ENCODE measurements at regions not wholly inside any gene's neighbourhood (a gene's known extent, or its start where the extent isn't known, plus 50 kb on each side); places are given as distances from the start of the nearest gene placed in this dataset.

- Histone ChIP-seq H3K27ac (ENCODE audit: extremely low read depth, low read depth, low read length) (no peak overlapping the region), H3K4me1 (ENCODE audit: control insufficient read depth, insufficient read depth, low read length) (no peaks in the 10 kb centered on the region), H3K36me3 (ENCODE audit: control insufficient read depth in 2 of 2, insufficient read depth in 1 of 2, low read length in 2 of 2) (no peaks in the 10 kb centered on the region), H3K9me3 (ENCODE audit: control insufficient read depth, insufficient read depth, low read depth, low read length) (no peaks in the 10 kb centered on the region), H3K4me3 (ENCODE audit: low read depth, low read length) (no peak overlapping the region)
- POLR2A ChIA-PET, result no interaction called here
- CTCF ChIA-PET, result no interaction called here
- TF ChIP-seq ZNF302 (tag by site-specific recombination; IDR thresholded peaks at IDR 0.05; ENCODE audit: low read depth) (no peak), ZNF148 (tag by site-specific recombination; IDR thresholded peaks at IDR 0.05; ENCODE audit: borderline replicate concordance) (no peak), ZNF830 (tag by site-specific recombination; IDR thresholded peaks at IDR 0.05; ENCODE audit: low read depth) (no peak)
Measured at GRCh38 chr3:164521139-164521538, 557.2 kb downstream of the SI start.

- H3K36me3 ChIP-seq (ENCODE audit: control insufficient read depth in 2 of 2, insufficient read depth in 1 of 2, low read length in 2 of 2), result no peaks in the 10 kb centered on the region
- H3K9me3 ChIP-seq (ENCODE audit: control insufficient read depth, insufficient read depth, low read depth, low read length), result no peaks in the 10 kb centered on the region
- ChIA-PET POLR2A (no interaction called here), CTCF (no interaction called here)
- no peak overlapping the region for H3K4me3 ChIP-seq (ENCODE audit: low read depth, low read length)
- no peak for TF ChIP-seq PRDM2 (tag by site-specific recombination; IDR thresholded peaks at IDR 0.05; ENCODE audit: borderline replicate concordance)
- no peak for TF ChIP-seq ZFP3 (tag by site-specific recombination; IDR thresholded peaks at IDR 0.05; ENCODE audit: low read depth)
- TF ChIP-seq ZNF37A (tag by site-specific recombination; IDR thresholded peaks at IDR 0.05), result no peak
- no peak for TF ChIP-seq ZNF548 (tag by site-specific recombination; IDR thresholded peaks at IDR 0.05)
- TF ChIP-seq YY1 (tag by site-specific recombination; IDR thresholded peaks at IDR 0.05), result no peak
- TF ChIP-seq ZNF791 (tag by site-specific recombination; IDR thresholded peaks at IDR 0.05), result no peak
- no peak for TF ChIP-seq SP2 (tag by site-specific recombination; IDR thresholded peaks at IDR 0.05)
- no peak for TF ChIP-seq ZNF664 (tag by site-specific recombination; IDR thresholded peaks at IDR 0.05)
- no peak for TF ChIP-seq ZNF211 (tag by site-specific recombination; IDR thresholded peaks at IDR 0.05; ENCODE audit: low read depth)
- TF ChIP-seq ZNF561 (tag by site-specific recombination; IDR thresholded peaks at IDR 0.05; ENCODE audit: borderline replicate concordance), result no peak
- no peak for TF ChIP-seq ZNF391 (tag by site-specific recombination; IDR thresholded peaks at IDR 0.05; ENCODE audit: borderline replicate concordance, low read depth)
- TF ChIP-seq ZNF214 (tag by site-specific recombination; IDR thresholded peaks at IDR 0.05; ENCODE audit: borderline replicate concordance), result no peak
- no peak for TF ChIP-seq ZNF792 (tag by site-specific recombination; IDR thresholded peaks at IDR 0.05)
- TF ChIP-seq SETDB1 (IDR thresholded peaks at IDR 0.05; ENCODE audit: insufficient read length, low read length), result no peak
- no peak for TF ChIP-seq ZNF544 (tag by site-specific recombination; IDR thresholded peaks at IDR 0.05)
- no peak for TF ChIP-seq PRDM6 (tag by site-specific recombination; IDR thresholded peaks at IDR 0.05)
- no peak for TF ChIP-seq ZFP69B (tag by site-specific recombination; IDR thresholded peaks at IDR 0.05)
- TF ChIP-seq ZNF114 (tag by site-specific recombination; IDR thresholded peaks at IDR 0.05), result no peak
- no peak overlapping the region for H3K27ac ChIP-seq (ENCODE audit: extremely low read depth, low read depth, low read length)
- no peaks in the 10 kb centered on the region for H3K4me1 ChIP-seq (ENCODE audit: control insufficient read depth, insufficient read depth, low read length)
Measured at GRCh38 chr3:164515256-164515655, 563.0 kb downstream of the SI start.

All from HEK293 (cell line).